Lower leg skin (tissue), 4 donors: ENCODE measurements at regions not wholly inside any gene's neighbourhood (a gene's known extent, or its start where the extent isn't known, plus 50 kb on each side); places are given as distances from the start of the nearest gene placed in this dataset.

Experiments used
- DNase-seq, 2 donors: peaks; one replicate each; pipeline ENCODE4 v3.0.0-alpha.2; 2019; ENCODE audit warnings: low spot score in 2 of 2
- H3K4me3 ChIP-seq: fragments of 200-600 bp; sonication (generic); 2 replicates; pipeline ENCODE4 v1.5.1; 2017; ENCODE audit warnings: mild to moderate bottlenecking, low read depth; ENCODE audit not compliant: poor library complexity, severe bottlenecking
- POLR2A ChIP-seq, 2 donors: fragments of 450-650 bp; IDR thresholded peaks; one replicate each; pipeline ENCODE4 v1.6.1; 2016 to 2017; ENCODE audit warnings: antibody characterized with exemption in 2 of 2, mild to moderate bottlenecking in 1 of 2, moderate library complexity in 1 of 2
- WGBS, 2 donors: methylation state at CpG; one replicate each; pipeline ENCODE4 v1.1.5; 2018; 5-methylcytosine and 5-hydroxymethylcytosine counted together
- intact Hi-C: fragments of 100-400 bp; cut with DNase I; formaldehyde crosslinking; loops from one replicate; pipeline ENCODE4 v1.15.0; 2023; ENCODE audit warnings: low total_unique reads
- TF ChIP-seq, protein P1 (sequence below), 3 donors: fragments of 450-650 bp; IDR thresholded peaks; one replicate each; pipeline ENCODE4 v1.5.1; 2016; ENCODE audit warnings: antibody characterized with exemption in 3 of 3, mild to moderate bottlenecking in 3 of 3, moderate library complexity in 2 of 3

DNA sequence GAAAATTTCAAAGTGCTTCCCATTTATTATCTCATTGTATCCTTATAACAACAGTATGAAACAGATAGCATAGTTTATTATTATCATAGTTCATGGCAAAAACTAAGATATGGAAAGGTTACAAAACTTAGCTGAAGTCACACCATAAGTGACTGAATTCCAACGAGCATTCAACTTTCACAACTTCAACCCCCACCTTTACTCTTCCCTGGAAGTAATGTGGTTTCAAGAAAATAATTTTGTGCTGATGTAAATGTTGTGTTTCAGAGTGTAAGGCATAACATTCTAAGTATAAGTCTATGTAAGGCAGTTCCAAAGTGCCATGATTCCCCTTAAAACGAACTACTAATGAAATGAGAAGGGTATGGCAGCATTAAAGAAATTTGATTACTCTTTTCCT, 454.5 kb downstream of the BCAT1 start:
- no peak overlapping the region for H3K4me3 ChIP-seq
- DNase-seq = no peak
- intact Hi-C loops = no loop called here
- TF ChIP-seq, protein P1, sequence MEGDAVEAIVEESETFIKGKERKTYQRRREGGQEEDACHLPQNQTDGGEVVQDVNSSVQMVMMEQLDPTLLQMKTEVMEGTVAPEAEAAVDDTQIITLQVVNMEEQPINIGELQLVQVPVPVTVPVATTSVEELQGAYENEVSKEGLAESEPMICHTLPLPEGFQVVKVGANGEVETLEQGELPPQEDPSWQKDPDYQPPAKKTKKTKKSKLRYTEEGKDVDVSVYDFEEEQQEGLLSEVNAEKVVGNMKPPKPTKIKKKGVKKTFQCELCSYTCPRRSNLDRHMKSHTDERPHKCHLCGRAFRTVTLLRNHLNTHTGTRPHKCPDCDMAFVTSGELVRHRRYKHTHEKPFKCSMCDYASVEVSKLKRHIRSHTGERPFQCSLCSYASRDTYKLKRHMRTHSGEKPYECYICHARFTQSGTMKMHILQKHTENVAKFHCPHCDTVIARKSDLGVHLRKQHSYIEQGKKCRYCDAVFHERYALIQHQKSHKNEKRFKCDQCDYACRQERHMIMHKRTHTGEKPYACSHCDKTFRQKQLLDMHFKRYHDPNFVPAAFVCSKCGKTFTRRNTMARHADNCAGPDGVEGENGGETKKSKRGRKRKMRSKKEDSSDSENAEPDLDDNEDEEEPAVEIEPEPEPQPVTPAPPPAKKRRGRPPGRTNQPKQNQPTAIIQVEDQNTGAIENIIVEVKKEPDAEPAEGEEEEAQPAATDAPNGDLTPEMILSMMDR (IDR thresholded peaks at IDR 0.05) = no peak
- no peak for TF ChIP-seq POLR2A (IDR thresholded peaks at IDR 0.05)
- WGBS, 2 donors = 81% methylated on average over 2 of the region's 2 CpGs

- DNase-seq = no peak
- no peak overlapping the region for H3K4me3 ChIP-seq
- TF ChIP-seq, protein P1 (IDR thresholded peaks at IDR 0.05) = no peak
- no peak for TF ChIP-seq POLR2A (IDR thresholded peaks at IDR 0.05)
- intact Hi-C loops = no loop called here
- 62 to 70% methylated on average over 2 of the region's 2 CpGs for WGBS, 2 donors
These were observed 456.9 kb downstream of the BCAT1 start for GRCh38 chr12:24491968-24492367.

DNA sequence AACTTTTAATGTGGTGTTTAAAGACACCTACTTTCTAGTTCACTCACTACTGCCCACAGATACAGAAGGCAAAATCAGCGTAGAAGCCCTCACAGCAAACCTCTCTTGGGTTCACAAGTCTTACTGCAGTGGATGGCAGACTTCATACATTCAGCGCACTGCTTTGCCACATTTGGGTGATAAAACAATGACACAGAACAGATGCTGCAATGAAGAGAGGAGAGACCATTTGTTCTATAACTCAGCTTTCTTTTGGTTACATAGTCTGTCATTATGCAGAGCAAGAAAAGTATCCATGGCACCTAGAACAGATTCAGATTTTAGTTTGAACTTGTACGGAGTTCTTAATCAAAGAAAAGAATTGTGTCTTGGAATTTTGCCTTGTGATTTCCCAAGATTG, 459.0 kb downstream of the BCAT1 start:
- intact Hi-C loops = no loop called here
- no peak for DNase-seq
- WGBS, 2 donors = 65 to 66% methylated on average over 3 of the region's 3 CpGs
- TF ChIP-seq, protein P1 (IDR thresholded peaks at IDR 0.05) = no peak
- no peak for TF ChIP-seq POLR2A (IDR thresholded peaks at IDR 0.05)
- H3K4me3 ChIP-seq = no peak overlapping the region

- H3K4me3 ChIP-seq = no peak overlapping the region
- TF ChIP-seq, protein P1 (IDR thresholded peaks at IDR 0.05) = no peak
- TF ChIP-seq POLR2A (IDR thresholded peaks at IDR 0.05) = no peak
- WGBS, 2 donors = 54 to 71% methylated on average over 6 of the region's 6 CpGs
- intact Hi-C loops = no loop called here
- DNase-seq = no peak
These were observed 459.8 kb downstream of the BCAT1 start for GRCh38 chr12:24488906-24489619.

GRCh38 chr12:24488091-24488596, 460.8 kb downstream of the BCAT1 start:
- H3K4me3 ChIP-seq = no peak overlapping the region
- no peak for DNase-seq
- intact Hi-C loops = no loop called here
- 54 to 57% methylated on average over 2 of the region's 2 CpGs for WGBS, 2 donors
- no peak for TF ChIP-seq POLR2A (IDR thresholded peaks at IDR 0.05)
- TF ChIP-seq, protein P1 (IDR thresholded peaks at IDR 0.05) = no peak

DNA sequence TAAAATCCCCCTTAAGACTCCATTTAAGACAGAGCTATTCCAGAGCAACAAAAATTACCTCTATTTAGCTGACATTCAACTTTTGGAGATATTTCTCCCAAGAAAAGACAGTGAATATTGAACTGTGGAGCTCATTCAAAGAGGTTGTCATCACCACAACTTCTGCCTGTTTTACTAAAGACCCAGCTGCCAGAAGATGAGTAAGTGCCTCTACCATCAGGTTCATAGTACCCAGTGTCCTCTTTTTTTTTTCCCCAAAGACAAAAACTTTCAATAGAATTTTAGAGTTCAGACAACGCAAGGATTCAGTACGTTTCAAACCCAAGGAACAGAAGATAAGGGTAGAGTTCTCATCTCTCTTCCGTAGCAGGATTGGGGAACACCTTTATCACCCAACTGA, 461.3 kb downstream of the BCAT1 start:
- intact Hi-C loops = no loop called here
- DNase-seq = no peak
- TF ChIP-seq, protein P1 (IDR thresholded peaks at IDR 0.05) = no peak
- no peak for TF ChIP-seq POLR2A (IDR thresholded peaks at IDR 0.05)
- 43 to 56% methylated on average over 3 of the region's 3 CpGs for WGBS, 2 donors
- H3K4me3 ChIP-seq = no peak overlapping the region
